Neural progenitor cell (in vitro differentiated cells): ENCODE measurements at regions not wholly inside any gene's neighbourhood (a gene's known extent, or its start where the extent isn't known, plus 50 kb on each side); places are given as distances from the start of the nearest gene placed in this dataset.

Source experiments
- CTCF ChIP-seq: fragments of 200-600 bp; sonication (generic); IDR thresholded peaks from 2 replicates; pipeline ENCODE4 v1.5.1; 2017; ENCODE audit warnings: antibody characterized with exemption, mild to moderate bottlenecking
- EZH2phosphoT487 ChIP-seq: fragments of 200-600 bp; sonication (generic); IDR thresholded peaks from 2 replicates; pipeline ENCODE4 v1.6.1; 2017; ENCODE audit warnings: antibody characterized with exemption

- TF ChIP-seq CTCF, result no peak
- no peak for TF ChIP-seq EZH2phosphoT487
Observed at GRCh38 chr12:95605875-95606274, 54.6 kb upstream of the USP44 start.
